ENCODE measurements at regions not wholly inside any gene's neighbourhood (a gene's known extent, or its start where the extent isn't known, plus 50 kb on each side); places are given as distances from the start of the nearest gene placed in this dataset.

- Histone ChIP-seq H3K4me3 (no peak overlapping the region), H3K27ac (no peak overlapping the region), H3K4me2 (no peak overlapping the region), H3K9me3 (no peaks in the 10 kb centered on the region), H3K4me1 (no peaks in the 10 kb centered on the region)
- CTCF ChIA-PET, result interaction anchor here (1.1 kb wide), 1 partner anchor 16 kb away, joined by 3 read pairs; no protein-coding TSS in a partner anchor
- no peak for TF ChIP-seq POLR2AphosphoS2 (conservative IDR thresholded peaks at IDR 0.05; ENCODE audit: low read length)
- FAIRE-seq, result no peak
- ATAC-seq, result no peak
- no peak for DNase-seq (ENCODE audit: low read depth in 1 of 2, low spot score in 1 of 2)
- 1% methylated on average over 10 of the region's 10 CpGs for WGBS (ENCODE audit: missing lambda C conversion rate)
- POLR2A ChIA-PET, result no interaction called here
Observed at GRCh38 chr5:3709717-3710348, 114.2 kb downstream of the IRX1 start.

DNA sequence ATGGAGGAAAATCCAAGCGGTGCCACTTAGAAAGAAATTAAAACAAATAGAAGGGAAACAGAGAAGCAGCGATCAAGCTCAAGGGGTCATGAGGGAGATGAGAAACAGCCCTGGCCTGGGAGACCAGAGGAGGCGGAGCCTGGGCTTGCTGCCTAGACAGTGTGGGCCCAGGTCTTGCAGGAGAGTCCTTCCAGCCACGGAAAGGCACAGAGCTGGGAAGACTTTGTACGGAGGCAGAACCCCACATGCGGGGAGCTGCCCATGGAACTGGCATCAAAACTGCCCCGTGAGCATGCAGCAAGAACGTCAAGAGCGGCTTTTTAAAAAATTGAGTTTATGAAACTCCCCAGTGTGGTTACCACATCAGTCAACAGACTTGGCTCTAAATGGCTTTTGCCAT lies 119.4 kb downstream of the IRX1 start:
- ChIA-PET POLR2A (no interaction called here), CTCF (no interaction called here)
- Histone ChIP-seq H3K4me1 (no peaks in the 10 kb centered on the region), H3K4me3 (no peak overlapping the region), H3K27ac (no peak overlapping the region), H3K4me2 (no peak overlapping the region), H3K9me3 (no peaks in the 10 kb centered on the region)
- 16% methylated on average over 9 of the region's 9 CpGs for WGBS (ENCODE audit: missing lambda C conversion rate)
- no peak for DNase-seq (ENCODE audit: low read depth in 1 of 2, low spot score in 1 of 2)
- FAIRE-seq, result no peak
- ATAC-seq, result no peak
- TF ChIP-seq POLR2A (IDR thresholded peaks at IDR 0.05; ENCODE audit: low read length), result no peak
- TF ChIP-seq, protein P1, sequence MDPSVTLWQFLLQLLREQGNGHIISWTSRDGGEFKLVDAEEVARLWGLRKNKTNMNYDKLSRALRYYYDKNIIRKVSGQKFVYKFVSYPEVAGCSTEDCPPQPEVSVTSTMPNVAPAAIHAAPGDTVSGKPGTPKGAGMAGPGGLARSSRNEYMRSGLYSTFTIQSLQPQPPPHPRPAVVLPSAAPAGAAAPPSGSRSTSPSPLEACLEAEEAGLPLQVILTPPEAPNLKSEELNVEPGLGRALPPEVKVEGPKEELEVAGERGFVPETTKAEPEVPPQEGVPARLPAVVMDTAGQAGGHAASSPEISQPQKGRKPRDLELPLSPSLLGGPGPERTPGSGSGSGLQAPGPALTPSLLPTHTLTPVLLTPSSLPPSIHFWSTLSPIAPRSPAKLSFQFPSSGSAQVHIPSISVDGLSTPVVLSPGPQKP (IDR thresholded peaks at IDR 0.05; ENCODE audit: low read depth, low read length), result no peak
- TF ChIP-seq USF2 (IDR thresholded peaks at IDR 0.05), result no peak
- TF ChIP-seq ATOH8 (CRISPR knock-in tag; IDR thresholded peaks at IDR 0.05; ENCODE audit: low read depth), result no peak

GRCh38 chr5:3729631-3730030 lies 134.0 kb downstream of the IRX1 start:
- WGBS (ENCODE audit: missing lambda C conversion rate), result 4% methylated on average over 8 of the region's 8 CpGs
- 0 out of 3 replicates have a peak, but pooled peaks cover 2% of the 10 kb centered on the region for H3K9me3 ChIP-seq
- no peaks in the 10 kb centered on the region for H3K4me1 ChIP-seq
- no peak overlapping the region for H3K4me3 ChIP-seq
- H3K4me2 ChIP-seq, result no peak overlapping the region
- no peak overlapping the region for H3K27ac ChIP-seq
- DNase-seq (ENCODE audit: low read depth in 1 of 2, low spot score in 1 of 2) (no peak), ATAC-seq (no peak), FAIRE-seq (no peak)
- CTCF ChIA-PET, result no interaction called here
- no peak for TF ChIP-seq POLR2A (IDR thresholded peaks at IDR 0.05; ENCODE audit: low read length)
- POLR2A ChIA-PET, result no interaction called here

- Histone ChIP-seq H3K27ac (no peak overlapping the region), H3K9me3 (no peaks in the 10 kb centered on the region), H3K4me2 (no peak overlapping the region), H3K4me1 (no peaks in the 10 kb centered on the region), H3K4me3 (no peak overlapping the region)
- no peak for TF ChIP-seq HEYL (CRISPR knock-in tag; IDR thresholded peaks at IDR 0.05)
- no peak for TF ChIP-seq SMC3 (IDR thresholded peaks at IDR 0.05)
- TF ChIP-seq TP53 (CRISPR knock-in tag; IDR thresholded peaks at IDR 0.05), result no peak
- no peak for TF ChIP-seq PHF8 (IDR thresholded peaks at IDR 0.05; ENCODE audit: borderline replicate concordance, low read depth)
- TF ChIP-seq, protein P2, sequence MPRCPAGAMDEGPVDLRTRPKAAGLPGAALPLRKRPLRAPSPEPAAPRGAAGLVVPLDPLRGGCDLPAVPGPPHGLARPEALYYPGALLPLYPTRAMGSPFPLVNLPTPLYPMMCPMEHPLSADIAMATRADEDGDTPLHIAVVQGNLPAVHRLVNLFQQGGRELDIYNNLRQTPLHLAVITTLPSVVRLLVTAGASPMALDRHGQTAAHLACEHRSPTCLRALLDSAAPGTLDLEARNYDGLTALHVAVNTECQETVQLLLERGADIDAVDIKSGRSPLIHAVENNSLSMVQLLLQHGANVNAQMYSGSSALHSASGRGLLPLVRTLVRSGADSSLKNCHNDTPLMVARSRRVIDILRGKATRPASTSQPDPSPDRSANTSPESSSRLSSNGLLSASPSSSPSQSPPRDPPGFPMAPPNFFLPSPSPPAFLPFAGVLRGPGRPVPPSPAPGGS (IDR thresholded peaks at IDR 0.05), result no peak
- TF ChIP-seq MYC (IDR thresholded peaks at IDR 0.05; ENCODE audit: borderline replicate concordance, low read length), result no peak
- TF ChIP-seq KDM1A (IDR thresholded peaks at IDR 0.05; ENCODE audit: low read depth), result no peak
- FAIRE-seq (no peak), ATAC-seq (no peak), DNase-seq (ENCODE audit: low read depth in 1 of 2, low spot score in 1 of 2) (no peak)
- WGBS (ENCODE audit: missing lambda C conversion rate), result 18% methylated on average over 6 of the region's 6 CpGs
- ChIA-PET CTCF (no interaction called here), POLR2A (no interaction called here)
Observed at GRCh38 chr5:3734632-3735031, 139.0 kb downstream of the IRX1 start.

DNA sequence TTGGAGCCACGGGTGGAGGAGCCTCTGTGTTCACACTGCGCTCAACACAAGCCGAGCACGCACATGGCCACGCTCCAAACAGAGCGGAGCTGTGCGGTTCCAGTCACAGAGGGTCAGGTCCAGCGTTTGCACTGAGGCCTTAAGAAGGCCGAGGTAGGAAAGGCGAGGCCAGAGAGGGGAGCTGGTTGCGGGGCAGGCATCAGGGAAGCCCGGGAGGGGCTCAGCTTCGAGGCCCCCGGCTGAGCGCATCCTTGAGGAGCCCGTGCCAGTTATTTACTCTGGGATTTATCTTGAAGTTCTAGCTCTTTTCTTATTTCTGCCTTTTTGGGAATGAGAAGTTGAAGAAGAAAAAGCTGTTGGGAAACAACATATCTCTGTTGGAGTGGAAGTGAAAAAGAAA lies 140.8 kb downstream of the IRX1 start:
- POLR2A ChIA-PET, result no interaction called here
- no peaks in the 10 kb centered on the region for H3K4me1 ChIP-seq
- 48% methylated on average over 16 of the region's 16 CpGs for WGBS (ENCODE audit: missing lambda C conversion rate)
- no peak overlapping the region for H3K4me3 ChIP-seq
- H3K27ac ChIP-seq, result no peak overlapping the region
- H3K9me3 ChIP-seq, result no peaks in the 10 kb centered on the region
- CTCF ChIA-PET, result no interaction called here
- H3K4me2 ChIP-seq, result no peak overlapping the region
- ATAC-seq (no peak), DNase-seq (ENCODE audit: low read depth in 1 of 2, low spot score in 1 of 2) (no peak), FAIRE-seq (no peak)
- TF ChIP-seq JUNB (IDR thresholded peaks at IDR 0.05) (no peak), CEBPB (IDR thresholded peaks at IDR 0.05) (no peak), FOSB (CRISPR knock-in tag; IDR thresholded peaks at IDR 0.05) (no peak), ESRRA (IDR thresholded peaks at IDR 0.05; ENCODE audit: borderline replicate concordance, low read length) (no peak), HMGXB4 (CRISPR knock-in tag; IDR thresholded peaks at IDR 0.05; ENCODE audit: borderline replicate concordance) (no peak), PHF8 (IDR thresholded peaks at IDR 0.05; ENCODE audit: borderline replicate concordance, low read depth) (no peak), ZNF302 (CRISPR knock-in tag; IDR thresholded peaks at IDR 0.05) (no peak)
- TF ChIP-seq, protein P3, sequence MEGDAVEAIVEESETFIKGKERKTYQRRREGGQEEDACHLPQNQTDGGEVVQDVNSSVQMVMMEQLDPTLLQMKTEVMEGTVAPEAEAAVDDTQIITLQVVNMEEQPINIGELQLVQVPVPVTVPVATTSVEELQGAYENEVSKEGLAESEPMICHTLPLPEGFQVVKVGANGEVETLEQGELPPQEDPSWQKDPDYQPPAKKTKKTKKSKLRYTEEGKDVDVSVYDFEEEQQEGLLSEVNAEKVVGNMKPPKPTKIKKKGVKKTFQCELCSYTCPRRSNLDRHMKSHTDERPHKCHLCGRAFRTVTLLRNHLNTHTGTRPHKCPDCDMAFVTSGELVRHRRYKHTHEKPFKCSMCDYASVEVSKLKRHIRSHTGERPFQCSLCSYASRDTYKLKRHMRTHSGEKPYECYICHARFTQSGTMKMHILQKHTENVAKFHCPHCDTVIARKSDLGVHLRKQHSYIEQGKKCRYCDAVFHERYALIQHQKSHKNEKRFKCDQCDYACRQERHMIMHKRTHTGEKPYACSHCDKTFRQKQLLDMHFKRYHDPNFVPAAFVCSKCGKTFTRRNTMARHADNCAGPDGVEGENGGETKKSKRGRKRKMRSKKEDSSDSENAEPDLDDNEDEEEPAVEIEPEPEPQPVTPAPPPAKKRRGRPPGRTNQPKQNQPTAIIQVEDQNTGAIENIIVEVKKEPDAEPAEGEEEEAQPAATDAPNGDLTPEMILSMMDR (IDR thresholded peaks at IDR 0.05), result no peak
